PC-3 (cell line): ENCODE measurements at regions not wholly inside any gene's neighbourhood (a gene's known extent, or its start where the extent isn't known, plus 50 kb on each side); places are given as distances from the start of the nearest gene placed in this dataset.

Experiments
- ATAC-seq: fragments of 200-7000 bp; cut with Tn5 transposase; 2 replicates; pipeline ENCODE4 v1.9.1; 2020; ENCODE audit warnings: mild to moderate bottlenecking, moderate library complexity
- BruUV-seq: library from RNA; stranded (reverse); fragments of 400-500 nt; replicated peaks from 2 replicates; lab custom pipeline; 2021; lab: Mats Ljungman, UMichigan
- CTCF ChIA-PET: fragments of 300-600 bp; sonication (Branson Sonifier 250); formaldehyde crosslinking; loops from one replicate; lab custom pipeline; 2022; ENCODE audit warnings: antibody characterized with exemption; lab: Charles Lee
- POLR2A ChIA-PET: fragments of 300-600 bp; sonication (Branson Sonifier 250); formaldehyde crosslinking; loops from one replicate; lab custom pipeline; 2022; ENCODE audit warnings: antibody characterized with exemption; ENCODE audit not compliant: unreplicated experiment; lab: Charles Lee
- DNase-seq: peaks from one replicate; pipeline ENCODE4 v3.0.0-alpha.2; 2015
- H2AFZ ChIP-seq: fragments of 300-600 bp; sonication (generic); 2 replicates; pipeline ENCODE4 v1.6.0; 2016; ENCODE audit warnings: antibody characterized with exemption, low read length
- H3F3A ChIP-seq: fragments of 300-600 bp; sonication (generic); one replicate; pipeline ENCODE4 v1.6.0; 2017; ENCODE audit warnings: antibody characterized with exemption, low read length, control low read depth, mild to moderate bottlenecking; ENCODE audit not compliant: unreplicated experiment
- H3K27ac ChIP-seq: fragments of 300-600 bp; sonication (generic); 2 replicates; pipeline ENCODE4 v1.5.1; 2016; ENCODE audit warnings: mild to moderate bottlenecking, low read length
- H3K27me3 ChIP-seq: fragments of 300-600 bp; sonication (generic); 2 replicates; pipeline ENCODE4 v1.6.1; 2016; ENCODE audit warnings: low read length, mixed read lengths
- H3K36me3 ChIP-seq: fragments of 300-600 bp; sonication (generic); 2 replicates; pipeline ENCODE4 v1.6.1; 2016; ENCODE audit warnings: low read depth, mixed run types, low read length, mixed read lengths
- H3K4me1 ChIP-seq: fragments of 300-600 bp; sonication (generic); 2 replicates; pipeline ENCODE4 v1.5.1; 2016; ENCODE audit warnings: low read length; ENCODE audit not compliant: insufficient read depth
- H3K4me2 ChIP-seq: fragments of 300-600 bp; sonication (generic); 2 replicates; pipeline ENCODE4 v1.6.0; 2016; ENCODE audit warnings: low read length
- H3K4me3 ChIP-seq: fragments of 300-600 bp; sonication (generic); 2 replicates; pipeline ENCODE4 v1.5.1; 2016; ENCODE audit warnings: mild to moderate bottlenecking, low read length, mixed read lengths
- H3K79me2 ChIP-seq: fragments of 300-600 bp; sonication (generic); 2 replicates; pipeline ENCODE4 v1.6.1; 2017; ENCODE audit warnings: low read length, mixed read lengths
- H3K9ac ChIP-seq: fragments of 300-600 bp; sonication (generic); 2 replicates; pipeline ENCODE4 v1.6.0; 2016; ENCODE audit warnings: mild to moderate bottlenecking, low read length
- H3K9me2 ChIP-seq: fragments of 300-600 bp; sonication (generic); replicated peaks from 2 replicates; pipeline ENCODE4 v1.6.1; 2016; ENCODE audit warnings: mixed run types, low read length, mixed read lengths
- H3K9me3 ChIP-seq: fragments of 300-600 bp; sonication (generic); 2 replicates; pipeline ENCODE4 v1.6.1; 2016; ENCODE audit warnings: low read length, mixed read lengths
- H4K20me1 ChIP-seq: fragments of 300-600 bp; sonication (generic); 2 replicates; pipeline ENCODE4 v1.6.1; 2016; ENCODE audit warnings: low read length, mixed read lengths
- EZH2 ChIP-seq: fragments of 300-600 bp; sonication (generic); IDR thresholded peaks from one replicate; pipeline ENCODE4 v1.6.1; 2017; ENCODE audit warnings: antibody characterized with exemption, mild to moderate bottlenecking, low read length; ENCODE audit not compliant: unreplicated experiment
- EZH2phosphoT487 ChIP-seq: fragments of 300-600 bp; sonication (generic); IDR thresholded peaks from 2 replicates; pipeline ENCODE4 v1.6.1; 2018; ENCODE audit warnings: mild to moderate bottlenecking, antibody characterized with exemption, low read length, borderline replicate concordance
- intact Hi-C: fragments of 100-400 bp; cut with micrococcal nuclease; formaldehyde crosslinking; loops from 2 replicates; pipeline ENCODE4 v1.9.0; 2023
- TF ChIP-seq, protein P1 (sequence below): fragments of 300-600 bp; sonication (generic); conservative IDR thresholded peaks from 2 replicates; pipeline ENCODE4 v1.5.1; 2017; ENCODE audit warnings: antibody characterized with exemption, low read depth, mild to moderate bottlenecking, low read length

DNA sequence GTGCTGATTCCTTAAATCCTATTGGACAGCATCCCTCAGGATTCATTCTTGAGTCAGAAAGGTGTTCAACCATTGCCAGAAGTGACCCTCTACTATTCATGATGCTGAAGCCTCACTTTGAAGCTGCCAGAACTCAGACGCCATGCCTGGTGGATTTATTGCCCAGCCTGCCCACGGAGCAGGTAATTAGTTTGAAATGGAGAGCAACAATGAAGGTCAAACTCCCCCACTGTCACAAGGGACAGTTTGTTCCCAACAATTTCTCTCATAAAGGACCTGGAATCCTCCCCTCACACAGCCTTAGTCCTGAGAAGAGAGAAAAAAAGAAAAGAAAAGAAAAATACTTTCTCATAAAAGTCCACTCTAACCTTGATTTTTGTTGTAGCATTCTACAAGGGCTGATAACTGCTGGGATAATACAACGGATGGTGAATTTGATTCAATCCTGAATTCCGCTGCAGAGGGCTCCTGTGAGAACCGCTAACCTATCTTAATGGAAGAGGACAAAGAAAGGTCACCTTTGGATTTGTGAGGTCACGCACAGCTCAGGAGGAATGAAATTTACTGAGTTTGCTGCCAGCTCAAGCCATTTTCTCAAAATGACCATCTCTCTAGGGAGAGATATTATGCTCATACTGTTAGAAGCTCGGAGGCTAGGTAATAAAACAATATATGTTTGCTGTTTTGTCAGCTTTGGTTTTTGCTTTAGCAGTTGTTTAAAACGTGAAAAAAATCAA is 161.6 kb upstream of the SYN3 start:
- no peaks in the 10 kb centered on the region for H3F3A ChIP-seq
- no peaks in the 10 kb centered on the region for H3K9me2 ChIP-seq
- no peaks in the 10 kb centered on the region for H3K9me3 ChIP-seq
- H3K79me2 ChIP-seq = no peaks in the 10 kb centered on the region
- ATAC-seq = no peak
- TF ChIP-seq, protein P1, sequence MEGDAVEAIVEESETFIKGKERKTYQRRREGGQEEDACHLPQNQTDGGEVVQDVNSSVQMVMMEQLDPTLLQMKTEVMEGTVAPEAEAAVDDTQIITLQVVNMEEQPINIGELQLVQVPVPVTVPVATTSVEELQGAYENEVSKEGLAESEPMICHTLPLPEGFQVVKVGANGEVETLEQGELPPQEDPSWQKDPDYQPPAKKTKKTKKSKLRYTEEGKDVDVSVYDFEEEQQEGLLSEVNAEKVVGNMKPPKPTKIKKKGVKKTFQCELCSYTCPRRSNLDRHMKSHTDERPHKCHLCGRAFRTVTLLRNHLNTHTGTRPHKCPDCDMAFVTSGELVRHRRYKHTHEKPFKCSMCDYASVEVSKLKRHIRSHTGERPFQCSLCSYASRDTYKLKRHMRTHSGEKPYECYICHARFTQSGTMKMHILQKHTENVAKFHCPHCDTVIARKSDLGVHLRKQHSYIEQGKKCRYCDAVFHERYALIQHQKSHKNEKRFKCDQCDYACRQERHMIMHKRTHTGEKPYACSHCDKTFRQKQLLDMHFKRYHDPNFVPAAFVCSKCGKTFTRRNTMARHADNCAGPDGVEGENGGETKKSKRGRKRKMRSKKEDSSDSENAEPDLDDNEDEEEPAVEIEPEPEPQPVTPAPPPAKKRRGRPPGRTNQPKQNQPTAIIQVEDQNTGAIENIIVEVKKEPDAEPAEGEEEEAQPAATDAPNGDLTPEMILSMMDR = no peak
- TF ChIP-seq EZH2phosphoT487 (no peak), EZH2 (no peak)
- ChIA-PET POLR2A (no interaction called here), CTCF (no interaction called here)
- H4K20me1 ChIP-seq = no peaks in the 10 kb centered on the region
- H3K9ac ChIP-seq = no peak overlapping the region
- intact Hi-C loops = no loop called here
- no peak overlapping the region for H3K4me3 ChIP-seq
- no peak overlapping the region for H2AFZ ChIP-seq
- no peak overlapping the region for H3K4me2 ChIP-seq
- no peaks in the 10 kb centered on the region for H3K27me3 ChIP-seq
- BruUV-seq = no TSS peak
- no peaks in the 10 kb centered on the region for H3K36me3 ChIP-seq
- H3K4me1 ChIP-seq = no peaks in the 10 kb centered on the region
- DNase-seq = no peak
- no peak overlapping the region for H3K27ac ChIP-seq

DNA sequence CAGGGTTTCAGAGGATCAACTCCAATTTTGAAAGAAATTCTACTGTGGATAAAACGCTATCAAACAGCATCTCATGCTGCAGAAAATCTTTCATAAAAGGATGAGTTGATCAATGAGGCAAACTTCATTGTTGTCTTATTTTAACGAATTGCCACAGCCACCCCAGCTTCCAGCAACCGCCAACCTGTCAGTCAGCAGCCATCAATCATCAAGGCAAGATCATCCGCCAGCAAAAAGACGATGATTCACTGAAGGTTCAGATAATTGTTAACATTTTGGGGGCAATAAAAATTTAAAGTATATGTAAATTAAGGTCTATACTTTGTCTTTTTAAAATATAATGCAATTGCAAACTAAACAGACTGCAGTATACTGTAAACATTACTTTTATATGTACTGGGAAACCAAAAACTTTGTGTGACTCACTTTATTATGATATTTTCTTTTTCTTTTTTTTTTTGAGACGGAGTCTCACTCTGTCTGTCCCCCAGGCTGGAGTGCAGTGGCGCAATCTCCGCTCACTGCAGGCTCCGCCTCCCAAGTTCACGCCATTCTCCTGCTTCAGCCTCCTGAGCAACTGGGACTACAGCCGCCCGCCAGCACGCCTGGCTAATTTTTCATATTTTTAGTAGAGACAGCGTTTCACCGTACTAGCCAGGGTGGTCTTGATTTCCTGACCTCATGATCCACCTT is 155.3 kb upstream of the SYN3 start:
- BruUV-seq = no TSS peak
- Histone ChIP-seq H4K20me1 (no peaks in the 10 kb centered on the region), H3K4me1 (no peaks in the 10 kb centered on the region), H3K27me3 (no peaks in the 10 kb centered on the region), H3K27ac (no peak overlapping the region), H3K9ac (no peak overlapping the region), H2AFZ (no peak overlapping the region), H3K9me3 (no peaks in the 10 kb centered on the region), H3K9me2 (no peaks in the 10 kb centered on the region), H3K4me2 (no peak overlapping the region), H3K4me3 (no peak overlapping the region), H3K79me2 (no peaks in the 10 kb centered on the region), H3F3A (no peaks in the 10 kb centered on the region), H3K36me3 (no peaks in the 10 kb centered on the region)
- ChIA-PET POLR2A (no interaction called here), CTCF (no interaction called here)
- no peak for DNase-seq
- TF ChIP-seq, protein P1 = no peak
- no peak for TF ChIP-seq EZH2
- TF ChIP-seq EZH2phosphoT487 = no peak
- ATAC-seq = no peak
- intact Hi-C loops = no loop called here
